ENCODE measurements at regions not wholly inside any gene's neighbourhood (a gene's known extent, or its start where the extent isn't known, plus 50 kb on each side); places are given as distances from the start of the nearest gene placed in this dataset.

DNA sequence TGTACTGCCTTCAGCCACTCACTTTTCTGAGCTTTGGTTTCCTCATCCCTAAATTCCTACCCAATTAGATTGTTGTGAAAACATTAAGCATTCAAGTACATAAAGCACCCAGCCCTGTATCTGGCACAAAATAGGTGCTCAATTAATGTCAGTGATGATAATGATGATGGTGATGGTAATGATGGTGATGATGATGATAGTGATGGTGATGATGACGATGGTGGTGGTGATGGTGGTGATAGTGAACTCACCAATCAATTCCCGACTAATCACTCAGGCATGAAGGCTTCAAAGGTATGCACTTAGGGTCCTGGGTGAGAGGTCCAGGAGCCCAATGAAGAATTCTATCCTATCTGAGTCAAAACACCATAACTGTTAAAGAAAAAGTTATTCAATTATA is 383.5 kb downstream of the MATN1 start:
- in situ Hi-C loops (cut with HindIII; ENCODE audit: low pct_ligation_motif_present, low sequenced_read_pairs), result no loop called here
- Histone ChIP-seq H3K4me3 (ENCODE audit: low read depth, low read length) (no peak overlapping the region), H3K36me3 (replicated peaks) (no peaks in the 10 kb centered on the region), H3K27me3 (replicated peaks) (no peaks in the 10 kb centered on the region), H3K27ac (no peak overlapping the region)
- TF ChIP-seq, protein P1, sequence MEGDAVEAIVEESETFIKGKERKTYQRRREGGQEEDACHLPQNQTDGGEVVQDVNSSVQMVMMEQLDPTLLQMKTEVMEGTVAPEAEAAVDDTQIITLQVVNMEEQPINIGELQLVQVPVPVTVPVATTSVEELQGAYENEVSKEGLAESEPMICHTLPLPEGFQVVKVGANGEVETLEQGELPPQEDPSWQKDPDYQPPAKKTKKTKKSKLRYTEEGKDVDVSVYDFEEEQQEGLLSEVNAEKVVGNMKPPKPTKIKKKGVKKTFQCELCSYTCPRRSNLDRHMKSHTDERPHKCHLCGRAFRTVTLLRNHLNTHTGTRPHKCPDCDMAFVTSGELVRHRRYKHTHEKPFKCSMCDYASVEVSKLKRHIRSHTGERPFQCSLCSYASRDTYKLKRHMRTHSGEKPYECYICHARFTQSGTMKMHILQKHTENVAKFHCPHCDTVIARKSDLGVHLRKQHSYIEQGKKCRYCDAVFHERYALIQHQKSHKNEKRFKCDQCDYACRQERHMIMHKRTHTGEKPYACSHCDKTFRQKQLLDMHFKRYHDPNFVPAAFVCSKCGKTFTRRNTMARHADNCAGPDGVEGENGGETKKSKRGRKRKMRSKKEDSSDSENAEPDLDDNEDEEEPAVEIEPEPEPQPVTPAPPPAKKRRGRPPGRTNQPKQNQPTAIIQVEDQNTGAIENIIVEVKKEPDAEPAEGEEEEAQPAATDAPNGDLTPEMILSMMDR (IDR thresholded peaks at IDR 0.05; ENCODE audit: low read depth, low read length, missing control alignments), result no peak
- no peak for DNase-seq

DNA sequence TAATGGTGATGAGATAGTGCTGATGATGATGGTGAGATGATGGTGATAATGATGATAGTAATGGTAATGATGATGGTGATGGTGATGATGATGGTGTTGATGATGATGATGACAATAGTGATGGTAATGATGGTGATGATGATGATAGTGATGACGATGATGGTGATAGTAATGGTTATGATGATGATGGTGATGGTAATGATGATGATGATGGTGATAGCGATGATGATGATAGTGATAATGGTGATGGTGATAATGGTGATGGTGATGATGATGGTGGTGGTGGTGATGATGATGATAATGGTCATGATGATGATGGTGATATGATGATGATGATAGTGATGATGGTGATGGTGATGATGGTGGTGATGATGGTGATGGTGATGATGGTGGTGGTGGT is 384.6 kb downstream of the MATN1 start:
- Histone ChIP-seq H3K27ac (no peak overlapping the region), H3K36me3 (replicated peaks) (no peaks in the 10 kb centered on the region), H3K4me3 (ENCODE audit: low read depth, low read length) (no peak overlapping the region), H3K27me3 (replicated peaks) (no peaks in the 10 kb centered on the region)
- TF ChIP-seq, protein P1 (IDR thresholded peaks at IDR 0.05; ENCODE audit: low read depth, low read length, missing control alignments), result no peak
- in situ Hi-C loops (cut with HindIII; ENCODE audit: low pct_ligation_motif_present, low sequenced_read_pairs), result no loop called here
- DNase-seq, result no peak

DNA sequence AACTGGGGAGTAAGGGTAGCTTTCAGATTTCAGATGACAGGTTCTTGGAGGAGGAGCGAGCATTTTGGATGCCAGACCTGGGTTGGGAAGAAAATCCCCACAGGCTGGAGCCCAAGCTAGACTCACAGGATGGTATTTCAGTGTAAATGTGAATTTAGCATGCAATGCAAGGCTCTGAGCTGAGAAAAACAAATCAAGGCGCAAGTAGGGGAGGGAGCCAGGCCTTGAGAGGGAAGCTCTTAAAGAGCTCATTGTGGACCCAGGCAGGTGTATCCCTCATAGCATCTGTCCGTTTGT is 386.1 kb downstream of the MATN1 start:
- H3K27me3 ChIP-seq (replicated peaks), result no peaks in the 10 kb centered on the region
- no peak overlapping the region for H3K27ac ChIP-seq
- TF ChIP-seq, protein P1 (IDR thresholded peaks at IDR 0.05; ENCODE audit: low read depth, low read length, missing control alignments), result no peak
- DNase-seq, result no peak
- no peaks in the 10 kb centered on the region for H3K36me3 ChIP-seq (replicated peaks)
- no peak overlapping the region for H3K4me3 ChIP-seq (ENCODE audit: low read depth, low read length)
- in situ Hi-C loops (cut with HindIII; ENCODE audit: low pct_ligation_motif_present, low sequenced_read_pairs), result no loop called here

DNA sequence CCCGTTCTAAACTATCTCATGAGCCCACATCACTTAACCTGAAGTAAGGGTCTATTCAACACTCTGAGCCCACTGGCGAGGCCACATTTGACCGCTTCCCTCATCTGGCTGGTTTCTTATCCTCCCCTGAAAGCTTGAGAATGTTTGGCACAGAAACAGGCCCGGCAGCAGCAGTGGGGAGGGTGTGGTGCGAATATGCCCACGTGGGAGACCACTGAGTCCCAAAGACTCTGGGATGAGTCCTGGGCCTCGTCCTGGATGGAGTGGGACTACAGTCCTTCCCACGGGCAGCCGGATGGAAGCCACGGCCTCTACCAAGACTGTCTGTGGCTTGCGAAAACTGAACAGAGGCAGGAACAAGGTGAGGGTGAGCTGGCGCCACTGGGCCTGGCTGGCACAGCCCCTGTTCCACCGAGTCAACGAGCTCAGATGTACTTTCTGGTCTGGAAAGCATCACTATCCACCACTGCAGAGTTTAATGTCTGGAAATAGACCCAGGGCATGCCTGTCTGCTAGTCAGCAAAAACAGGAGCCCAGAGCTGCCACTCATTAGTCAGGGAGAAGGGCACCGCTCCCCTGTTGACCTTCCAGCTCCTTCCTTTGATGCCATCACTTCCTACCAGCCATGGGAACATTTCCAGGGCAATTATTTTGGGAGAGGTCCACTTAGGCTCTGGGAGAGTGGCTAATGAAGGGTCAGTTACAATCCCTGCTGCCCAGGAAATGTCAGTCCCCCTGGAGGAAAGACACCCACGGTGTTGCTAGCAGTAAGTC is 386.6 kb downstream of the MATN1 start:
- TF ChIP-seq, protein P1 (IDR thresholded peaks at IDR 0.05; ENCODE audit: low read depth, low read length, missing control alignments), result no peak
- H3K36me3 ChIP-seq (replicated peaks), result no peaks in the 10 kb centered on the region
- DNase-seq, result no peak
- H3K4me3 ChIP-seq (ENCODE audit: low read depth, low read length), result no peak overlapping the region
- in situ Hi-C loops (cut with HindIII; ENCODE audit: low pct_ligation_motif_present, low sequenced_read_pairs), result no loop called here
- no peaks in the 10 kb centered on the region for H3K27me3 ChIP-seq (replicated peaks)
- H3K27ac ChIP-seq, result no peak overlapping the region

DNA sequence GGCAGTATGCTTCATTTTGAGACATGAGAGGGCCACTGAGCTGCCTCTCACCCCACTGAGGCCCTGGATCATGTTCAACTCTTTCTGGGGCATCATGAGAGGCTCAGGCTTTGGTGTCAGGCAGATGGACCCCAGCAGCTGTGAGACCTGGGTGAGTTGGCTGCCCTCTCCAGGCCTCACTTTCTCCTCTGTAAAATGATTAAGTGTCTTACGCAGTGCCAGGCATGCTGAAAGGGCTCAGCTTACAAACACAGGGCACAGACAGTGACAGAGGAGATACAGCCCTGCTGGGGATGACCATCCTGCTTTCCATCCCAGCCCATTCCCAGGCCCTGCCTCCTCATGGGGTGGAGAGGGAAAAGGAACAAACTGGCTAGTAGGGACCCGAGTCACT is 387.4 kb downstream of the MATN1 start:
- in situ Hi-C loops (cut with HindIII; ENCODE audit: low pct_ligation_motif_present, low sequenced_read_pairs), result no loop called here
- DNase-seq, result no peak
- TF ChIP-seq, protein P1 (IDR thresholded peaks at IDR 0.05; ENCODE audit: low read depth, low read length, missing control alignments), result no peak
- H3K27me3 ChIP-seq (replicated peaks), result no peaks in the 10 kb centered on the region
- H3K4me3 ChIP-seq (ENCODE audit: low read depth, low read length), result no peak overlapping the region
- no peak overlapping the region for H3K27ac ChIP-seq
- H3K36me3 ChIP-seq (replicated peaks), result no peaks in the 10 kb centered on the region

DNA sequence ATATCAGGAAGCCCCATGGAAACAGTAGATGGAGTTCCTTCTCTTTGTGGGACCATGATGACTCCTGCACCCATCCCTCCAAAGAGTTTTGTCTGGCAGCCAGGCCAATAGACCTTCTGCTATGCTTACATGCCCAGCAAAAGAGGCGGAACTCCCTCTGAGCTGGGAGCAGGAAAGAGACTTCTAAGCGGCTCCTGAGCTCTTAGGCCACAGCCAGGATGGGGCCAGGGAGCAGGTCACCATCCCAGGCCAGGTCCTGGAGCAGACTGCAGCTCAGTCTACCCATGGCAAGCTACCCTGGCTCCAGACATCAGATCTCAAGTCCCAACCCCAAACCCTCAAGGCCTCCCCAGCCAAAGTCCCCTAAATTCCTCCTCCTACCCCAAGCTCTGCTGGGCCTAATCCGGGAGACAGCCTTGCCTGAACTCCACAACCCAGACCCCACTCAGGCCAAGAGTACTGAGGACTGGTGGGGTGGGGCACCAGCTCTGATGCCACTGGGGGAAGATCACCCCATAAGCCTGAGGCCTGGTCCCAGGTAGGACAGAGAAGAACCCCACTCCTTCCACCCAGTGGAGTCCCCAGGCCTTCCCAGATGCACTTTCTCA is 387.9 kb downstream of the MATN1 start:
- H3K36me3 ChIP-seq (replicated peaks), result no peaks in the 10 kb centered on the region
- H3K4me3 ChIP-seq (ENCODE audit: low read depth, low read length), result no peak overlapping the region
- no peaks in the 10 kb centered on the region for H3K27me3 ChIP-seq (replicated peaks)
- in situ Hi-C loops (cut with HindIII; ENCODE audit: low pct_ligation_motif_present, low sequenced_read_pairs), result no loop called here
- DNase-seq, result no peak
- H3K27ac ChIP-seq, result no peak overlapping the region
- TF ChIP-seq, protein P1 (IDR thresholded peaks at IDR 0.05; ENCODE audit: low read depth, low read length, missing control alignments), result no peak
